ENCODE measurements at regions not wholly inside any gene's neighbourhood (a gene's known extent, or its start where the extent isn't known, plus 50 kb on each side); places are given as distances from the start of the nearest gene placed in this dataset.
"Not testable (repeated sequence)": the region's sequence is repeated elsewhere in the genome, so short reads cannot be mapped to it uniquely, and the experiment has no call there.

- DNase-seq (ENCODE audit: low spot score): no peak
Observed at GRCh38 chr13:82976499-82976898, 905.8 kb downstream of the SLITRK1 start.

GRCh38 chr13:82963226-82964099 is 918.8 kb downstream of the SLITRK1 start:
- DNase-seq (ENCODE audit: low spot score): no peak

- DNase-seq (ENCODE audit: low spot score): no peak
Observed at GRCh38 chr13:82962397-82962796, 919.9 kb downstream of the SLITRK1 start.

GRCh38 chr13:82961757-82962156 is 920.5 kb downstream of the SLITRK1 start:
- DNase-seq (ENCODE audit: low spot score): no peak

GRCh38 chr13:82952336-82952735 is 929.9 kb downstream of the SLITRK1 start:
- not testable (repeated sequence) for DNase-seq (ENCODE audit: low spot score)

GRCh38 chr13:82947683-82948082 is 934.6 kb downstream of the SLITRK1 start:
- no peak for DNase-seq (ENCODE audit: low spot score)

- peak; percentile 3 for DNase-seq (ENCODE audit: low spot score)
Observed at GRCh38 chr13:82947191-82947621, 935.1 kb downstream of the SLITRK1 start.

GRCh38 chr13:82938644-82939043 is 943.6 kb downstream of the SLITRK1 start:
- DNase-seq (ENCODE audit: low spot score): no peak

- DNase-seq (ENCODE audit: low spot score): no peak
Observed at GRCh38 chr13:82934000-82934399, 948.3 kb downstream of the SLITRK1 start.

GRCh38 chr13:82925114-82925513 is 957.2 kb downstream of the SLITRK1 start:
- DNase-seq (ENCODE audit: low spot score): no peak

GRCh38 chr13:82917984-82918383 is 964.3 kb downstream of the SLITRK1 start:
- no peak for DNase-seq (ENCODE audit: low spot score)

- DNase-seq (ENCODE audit: low spot score): no peak
Observed at GRCh38 chr13:82912564-82912963, 969.7 kb downstream of the SLITRK1 start.

- no peak for DNase-seq (ENCODE audit: low spot score)
Observed at GRCh38 chr13:82905071-82905470, 977.2 kb downstream of the SLITRK1 start.

GRCh38 chr13:82900453-82900852 is 981.8 kb downstream of the SLITRK1 start:
- DNase-seq (ENCODE audit: low spot score): no peak

- DNase-seq (ENCODE audit: low spot score): no peak
Observed at GRCh38 chr13:82898586-82898985, 983.7 kb downstream of the SLITRK1 start.

GRCh38 chr13:82879921-82880320 is 1002.4 kb downstream of the SLITRK1 start:
- no peak for DNase-seq (ENCODE audit: low spot score)

GRCh38 chr13:82878536-82878935 is 1003.7 kb downstream of the SLITRK1 start:
- DNase-seq (ENCODE audit: low spot score): peak; percentile 8

GRCh38 chr13:82867284-82867683 is 1015.0 kb downstream of the SLITRK1 start:
- no peak for DNase-seq (ENCODE audit: low spot score)

- DNase-seq (ENCODE audit: low spot score): no peak
Observed at GRCh38 chr13:82850644-82851043, 1031.6 kb downstream of the SLITRK1 start.

- DNase-seq (ENCODE audit: low spot score): no peak
Observed at GRCh38 chr13:82848766-82849165, 1033.5 kb downstream of the SLITRK1 start.

GRCh38 chr13:82847595-82847994 is 1034.7 kb downstream of the SLITRK1 start:
- DNase-seq (ENCODE audit: low spot score): no peak

- DNase-seq (ENCODE audit: low spot score): no peak
Observed at GRCh38 chr13:82833923-82834322, 1048.4 kb downstream of the SLITRK1 start.

- no peak for DNase-seq (ENCODE audit: low spot score)
Observed at GRCh38 chr13:82829040-82829439, 1053.2 kb downstream of the SLITRK1 start.

GRCh38 chr13:82827724-82828123 is 1054.5 kb downstream of the SLITRK1 start:
- no peak for DNase-seq (ENCODE audit: low spot score)

Measured in H4 (cell line).